Fibroblast of skin of right biceps (primary cell): ENCODE measurements at regions not wholly inside any gene's neighbourhood (a gene's known extent, or its start where the extent isn't known, plus 50 kb on each side); places are given as distances from the start of the nearest gene placed in this dataset.

Experiments
- DNase-seq: peaks from one replicate; pipeline ENCODE4 v3.0.0-alpha.2; 2013

DNA sequence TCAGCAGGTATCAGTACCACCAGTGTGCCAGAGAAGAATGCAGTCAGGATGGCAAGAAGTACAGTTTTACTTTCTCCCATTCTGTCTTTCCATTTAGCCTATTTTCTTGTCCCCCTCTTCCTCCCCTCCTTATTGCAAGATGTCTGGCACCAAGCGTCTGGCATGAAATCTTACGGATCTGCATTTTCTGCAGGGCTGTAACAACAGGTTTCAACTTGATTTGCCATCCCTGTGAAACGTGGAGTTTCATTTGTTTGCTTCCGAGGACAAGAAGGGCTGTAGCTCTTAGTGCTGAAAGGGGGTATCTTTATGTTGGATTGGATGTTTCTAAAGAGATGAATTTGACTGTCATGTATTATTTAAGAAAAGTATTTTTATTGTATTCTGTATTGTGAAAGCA is 1110.6 kb downstream of the BCL11B start:
- DNase-seq, result no peak

DNA sequence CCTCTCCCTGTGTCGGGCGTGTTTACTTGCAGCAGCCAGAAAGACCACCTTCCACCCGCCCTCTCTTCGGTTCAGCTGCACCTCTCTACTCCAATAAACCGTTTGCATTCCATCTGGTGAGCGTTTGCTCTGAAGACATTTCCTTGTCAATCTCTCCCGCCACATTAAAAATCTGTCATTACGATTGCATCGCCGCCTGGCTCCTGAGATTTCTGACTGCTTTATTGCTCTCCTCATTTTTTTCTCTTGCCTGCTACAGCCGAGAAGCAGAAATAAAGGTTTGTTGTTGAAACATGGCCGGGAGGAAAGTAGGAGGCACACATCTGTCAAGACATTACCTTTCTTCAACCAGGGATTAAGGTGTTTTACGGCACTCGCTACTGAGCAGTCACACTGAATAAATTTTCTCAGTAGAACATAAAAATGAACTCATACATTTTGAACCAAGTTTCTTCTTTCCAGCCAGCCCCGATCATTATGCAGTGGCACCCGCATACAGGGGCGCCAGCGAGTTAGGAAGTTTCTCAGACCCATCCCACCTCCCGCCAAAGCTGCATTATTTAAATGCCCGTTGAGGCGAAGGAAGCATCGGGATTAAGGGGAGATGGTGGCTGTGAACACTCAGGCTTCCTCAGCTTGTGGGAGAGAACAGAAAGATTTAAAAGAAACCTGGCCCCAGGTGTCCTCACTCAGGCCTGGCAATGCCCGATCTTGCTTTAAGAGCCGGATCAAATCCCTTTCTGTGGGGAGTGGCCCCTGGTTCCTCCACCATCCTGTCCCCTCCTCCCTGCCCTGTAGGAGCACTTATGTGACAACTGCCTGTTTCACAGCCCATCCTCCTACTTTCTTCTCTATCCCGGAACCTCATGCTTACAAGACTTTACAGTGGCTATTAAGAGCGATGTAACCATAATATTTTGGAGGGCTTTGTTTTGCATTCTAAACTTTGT is 1108.9 kb downstream of the BCL11B start:
- no peak for DNase-seq

DNA sequence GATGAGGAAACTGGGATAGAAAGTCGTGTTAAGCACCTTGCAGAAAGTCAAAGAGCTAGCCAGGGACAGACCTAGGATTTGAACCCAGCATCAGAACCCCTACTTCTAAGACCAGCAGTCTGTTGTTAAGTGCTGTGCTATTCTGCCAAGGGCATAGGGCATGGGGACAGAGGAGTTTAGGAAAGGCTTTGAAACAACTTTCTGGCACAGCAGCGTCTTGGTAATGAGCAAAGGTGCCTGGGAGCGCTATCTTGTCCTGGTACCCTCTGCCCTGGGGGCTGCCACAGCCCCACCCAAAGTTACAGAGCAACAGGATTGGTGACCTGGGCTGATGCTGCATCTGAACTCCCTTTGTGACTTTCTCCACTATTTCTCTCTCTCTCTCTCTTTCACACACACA is 1108.1 kb downstream of the BCL11B start:
- DNase-seq, result no peak

DNA sequence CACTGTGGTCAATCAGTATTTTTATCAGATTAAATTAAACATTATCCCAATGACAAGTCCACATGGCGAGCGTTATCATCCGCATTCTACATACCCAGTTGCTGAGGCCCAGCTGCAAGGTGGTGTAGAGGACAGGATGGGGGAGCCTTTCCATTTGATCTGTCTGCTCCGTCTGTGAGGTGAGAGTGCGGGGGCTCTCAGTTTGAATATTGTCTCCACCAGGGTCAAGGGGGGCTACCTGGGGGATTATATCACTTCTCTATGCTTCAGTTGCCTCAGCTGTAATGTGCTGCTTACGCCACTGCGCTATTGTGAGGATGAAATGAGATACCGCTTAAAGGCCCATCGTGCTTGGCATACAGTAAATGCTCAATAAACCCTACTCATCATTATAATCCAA is 1106.0 kb downstream of the BCL11B start:
- DNase-seq, result no peak

DNA sequence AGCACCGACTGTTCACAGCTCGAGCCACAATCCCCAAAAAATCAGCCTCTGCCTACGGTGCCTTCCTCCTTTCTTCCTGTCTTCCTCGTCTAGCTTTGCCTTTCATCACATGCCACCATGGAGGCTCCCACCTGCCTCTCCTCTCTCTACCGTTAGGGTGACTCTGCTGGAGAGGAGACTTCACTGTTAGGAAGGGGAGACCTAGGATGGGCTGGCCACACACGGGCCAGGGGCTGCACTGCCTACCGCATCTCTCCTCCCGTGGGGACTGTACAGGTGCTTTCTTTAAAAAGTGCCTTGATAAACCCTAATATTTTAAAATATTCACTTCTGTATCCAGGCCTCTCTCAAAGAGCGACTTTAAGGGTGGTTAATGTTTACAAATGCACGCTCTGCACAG is 1104.7 kb downstream of the BCL11B start:
- no peak for DNase-seq

DNA sequence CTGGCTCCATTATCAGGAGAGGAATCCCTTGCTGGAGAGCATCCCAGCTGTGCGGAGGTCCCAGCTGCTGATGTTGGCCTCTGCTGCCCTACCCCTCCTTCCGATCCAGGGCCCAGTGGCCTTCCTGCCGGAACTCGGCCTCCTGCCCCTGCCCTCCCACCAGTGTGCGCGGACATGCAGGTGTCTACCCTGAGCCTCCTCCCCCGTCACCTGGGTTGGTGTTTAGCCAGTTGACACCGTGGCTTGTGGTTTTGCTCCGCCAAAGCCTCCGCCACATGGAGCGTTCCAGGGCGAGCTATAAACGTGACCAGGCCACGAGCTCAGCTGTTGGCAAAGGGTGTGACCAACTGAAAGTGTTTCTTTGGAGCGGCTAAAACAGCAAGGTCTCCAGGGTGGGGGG is 1104.3 kb downstream of the BCL11B start:
- DNase-seq, result no peak

DNA sequence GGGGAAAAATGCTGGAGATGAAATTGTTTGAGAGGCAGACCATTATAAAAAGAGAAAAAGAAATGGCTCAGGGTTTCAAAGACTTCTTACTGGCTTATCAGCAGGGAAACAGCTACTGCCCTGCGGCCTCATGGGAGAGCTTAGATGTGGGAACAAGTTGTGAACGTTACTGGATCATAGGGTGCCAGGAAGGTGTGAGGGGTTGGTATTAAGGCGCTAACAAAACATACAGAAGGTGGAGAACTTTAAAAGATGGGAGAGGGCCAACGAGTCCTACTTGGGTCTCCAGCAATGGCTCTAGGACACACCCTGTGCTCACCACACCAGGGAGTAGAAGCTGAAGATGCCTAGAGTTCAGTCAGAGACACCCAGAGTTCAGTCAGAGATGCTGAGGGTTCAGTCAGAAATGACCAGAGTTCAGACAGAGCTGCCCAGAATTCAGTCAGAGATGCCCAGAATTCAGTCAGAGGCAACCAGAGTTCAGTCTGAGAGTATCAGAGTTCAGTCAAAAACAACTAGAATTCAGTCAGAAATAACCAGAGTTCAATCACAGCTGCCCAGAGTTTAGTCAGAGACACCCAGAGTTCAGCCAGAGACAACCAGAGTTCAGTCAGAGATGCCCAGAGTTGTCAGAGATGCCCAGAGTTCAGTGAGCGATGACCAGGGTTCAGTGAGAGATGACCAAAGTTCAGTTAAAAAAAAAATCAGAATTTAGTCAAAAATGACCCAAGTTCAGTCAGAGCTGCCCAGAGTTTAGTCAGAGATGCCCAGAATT is 1103.6 kb downstream of the BCL11B start:
- no peak for DNase-seq

DNA sequence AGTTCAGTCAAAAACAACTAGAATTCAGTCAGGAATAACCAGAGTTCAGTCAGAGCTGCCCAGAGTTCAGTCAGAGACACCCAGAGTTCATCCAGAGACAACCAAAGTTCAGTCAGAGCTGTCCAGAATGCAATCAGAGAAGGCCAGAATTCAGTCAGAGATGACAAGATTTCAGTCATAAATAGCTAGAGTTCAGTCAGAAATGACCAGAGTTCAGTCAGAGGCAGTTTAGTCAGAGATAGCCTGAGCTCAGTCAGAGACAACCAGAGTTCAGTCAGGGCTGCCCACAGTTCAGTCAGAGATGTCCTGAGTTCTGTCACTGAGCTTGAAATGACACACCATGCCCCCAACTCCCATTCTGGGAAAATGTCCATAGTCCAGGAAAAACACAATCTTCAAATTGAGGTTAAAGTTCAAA is 1102.8 kb downstream of the BCL11B start:
- DNase-seq, result no peak

DNA sequence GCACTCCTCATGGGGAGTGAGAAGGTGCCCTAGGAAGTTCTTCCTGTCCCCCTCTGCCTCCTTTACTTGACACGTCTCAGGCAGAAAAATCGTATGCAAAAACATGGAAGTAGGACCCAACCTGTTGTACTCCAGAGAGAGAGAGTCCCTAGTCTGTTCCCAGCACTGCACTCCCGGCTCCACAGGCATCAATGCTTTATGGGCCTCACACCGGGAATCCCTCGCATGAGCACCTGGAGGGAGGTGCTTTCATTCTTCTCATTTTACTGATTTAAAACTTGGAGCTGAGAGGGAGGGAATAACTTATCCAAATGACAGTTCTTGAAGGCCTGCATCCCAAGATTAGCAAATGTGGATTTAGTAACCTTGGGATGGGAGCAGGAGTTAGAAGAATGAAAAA is 1101.4 kb downstream of the BCL11B start:
- no peak for DNase-seq

DNA sequence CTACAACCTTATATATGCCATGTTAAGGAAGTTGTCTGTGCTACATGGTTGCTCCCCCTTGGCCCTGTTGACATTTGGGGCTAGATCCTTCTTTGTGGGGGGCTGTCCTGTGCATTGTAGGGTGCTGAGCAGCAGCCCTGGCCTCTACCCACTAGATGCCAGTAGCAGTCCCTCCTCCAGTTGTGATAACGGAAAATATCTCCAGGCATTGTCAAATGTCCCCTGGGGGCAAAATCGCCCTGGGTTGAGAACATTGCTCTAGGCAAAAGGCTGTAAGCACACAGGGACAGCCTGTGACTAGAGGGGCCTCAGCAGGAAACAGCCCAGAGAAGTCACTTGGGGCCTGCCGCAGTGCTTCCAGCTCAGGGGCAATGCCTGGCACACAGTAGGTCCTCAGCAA is 1100.3 kb downstream of the BCL11B start:
- DNase-seq, result no peak

DNA sequence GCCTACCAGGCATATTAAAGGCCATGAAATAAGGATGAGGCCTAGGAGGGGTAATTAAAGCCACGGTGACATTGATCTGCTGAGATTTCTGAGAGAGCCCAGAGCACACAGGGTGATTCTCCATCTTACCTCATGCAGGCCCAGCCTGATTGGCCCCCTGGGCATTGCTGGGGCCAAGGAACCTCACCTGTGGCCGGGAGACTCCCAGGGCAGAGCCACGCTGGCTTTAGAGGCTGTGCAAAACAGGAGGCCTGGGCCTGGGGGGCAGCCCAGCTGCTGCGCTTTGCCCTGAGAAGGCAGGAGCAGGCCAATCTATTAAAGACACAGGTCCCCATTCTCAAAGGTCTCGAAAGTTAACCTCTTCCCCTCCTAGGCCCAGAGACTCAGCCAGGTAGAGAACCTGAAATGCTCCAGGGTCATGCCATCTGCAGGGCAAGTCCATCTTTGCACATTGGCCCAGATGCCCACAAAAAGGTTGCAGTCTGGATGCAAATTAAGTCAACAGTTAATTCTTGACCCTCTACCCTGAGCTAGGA is 1099.7 kb downstream of the BCL11B start:
- DNase-seq, result no peak

DNA sequence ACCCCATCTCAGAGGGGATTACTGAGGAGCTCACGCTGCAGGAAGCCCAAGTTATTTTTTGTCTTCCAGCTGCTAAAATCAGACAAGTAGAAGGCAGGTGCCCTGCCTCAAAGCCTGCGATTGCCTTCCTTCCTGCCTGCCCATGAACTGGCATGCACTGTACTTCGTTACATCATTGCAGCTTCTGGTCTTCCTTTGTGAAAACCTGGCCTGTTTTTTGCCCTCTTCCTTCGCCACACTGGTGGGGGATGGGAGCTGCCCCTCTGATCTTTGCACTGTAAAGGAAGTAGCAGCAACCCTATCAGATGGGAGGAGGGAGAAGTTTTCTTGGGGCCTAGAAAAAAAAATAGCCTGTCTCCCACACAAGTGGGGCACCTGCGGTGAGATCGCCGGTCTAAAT is 1098.7 kb downstream of the BCL11B start:
- DNase-seq, result no peak

DNA sequence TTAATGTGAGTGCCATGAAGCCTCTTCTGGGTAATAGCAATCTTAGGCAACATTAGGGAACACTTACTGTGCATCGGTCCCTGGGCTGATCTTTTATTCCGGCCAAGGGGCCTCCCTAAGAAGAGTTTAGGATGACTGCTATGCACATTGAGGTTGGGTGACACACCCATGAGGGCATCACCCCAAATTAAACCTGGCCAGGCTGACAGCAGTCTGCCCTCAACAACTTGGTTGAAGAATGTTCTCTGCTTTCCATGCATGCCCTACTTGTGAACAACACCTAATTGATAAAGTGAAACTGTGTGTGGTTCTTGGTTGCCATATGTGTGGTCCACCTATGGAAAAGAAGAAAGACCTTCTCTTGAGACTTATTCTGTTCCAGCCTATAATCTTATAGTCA is 1098.0 kb downstream of the BCL11B start:
- DNase-seq, result no peak

DNA sequence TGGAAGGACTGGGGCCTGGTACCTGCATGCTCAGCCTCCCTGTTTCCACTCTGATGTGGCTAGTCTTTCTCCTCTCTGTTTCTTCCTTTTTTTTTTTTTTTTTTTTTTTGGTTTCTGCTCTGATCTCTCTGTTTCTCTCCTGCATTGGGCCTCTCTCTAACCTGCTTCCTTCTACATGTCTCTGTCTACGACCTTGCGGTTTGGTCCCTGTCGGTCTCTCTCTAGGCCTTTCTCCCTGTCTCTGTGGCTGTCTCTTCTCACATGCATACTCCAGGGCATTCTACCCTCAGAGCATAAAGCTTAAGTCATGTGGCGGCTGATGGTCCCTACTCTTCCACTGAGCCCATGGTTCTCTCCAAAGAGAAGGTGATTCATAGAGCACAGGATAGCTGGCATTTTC is 1096.6 kb downstream of the BCL11B start:
- DNase-seq, result no peak

DNA sequence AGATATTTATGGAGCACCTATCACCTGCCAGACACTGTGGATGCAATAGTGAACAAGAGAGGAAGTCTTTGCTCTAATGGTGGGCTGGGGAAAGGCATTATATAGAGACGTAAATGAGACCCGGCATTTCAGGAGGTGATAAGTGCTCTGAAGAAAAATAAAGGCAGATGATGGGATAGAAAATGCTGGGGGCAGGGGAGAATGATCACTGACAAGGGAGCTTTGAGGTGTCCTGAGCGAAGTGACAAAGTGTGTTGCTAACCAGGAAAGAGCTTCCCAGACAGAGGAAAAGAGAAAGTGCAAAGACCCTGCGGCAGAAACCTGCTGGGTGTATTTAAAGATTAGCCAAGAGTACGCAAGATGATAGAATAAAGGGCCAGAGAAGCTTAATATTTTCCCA is 1096.1 kb downstream of the BCL11B start:
- DNase-seq, result no peak

DNA sequence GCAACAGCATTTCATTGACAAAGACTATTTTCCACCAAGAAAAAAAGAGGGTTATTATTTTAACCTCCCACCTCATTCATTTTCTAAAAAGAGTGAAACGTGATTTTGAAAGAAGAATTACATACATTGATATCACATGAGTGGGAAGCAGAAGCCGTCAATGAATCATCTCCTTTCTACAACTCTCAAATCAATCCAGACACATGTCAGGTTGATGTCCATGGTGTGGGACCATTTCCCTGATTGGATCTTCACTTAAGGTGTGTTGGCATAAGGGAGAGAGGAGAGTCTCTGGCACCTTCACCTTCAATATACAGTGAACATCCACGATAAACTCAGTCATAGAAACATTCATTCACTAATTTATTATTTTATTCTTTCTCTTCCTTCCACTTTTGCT is 1095.1 kb downstream of the BCL11B start:
- no peak for DNase-seq

DNA sequence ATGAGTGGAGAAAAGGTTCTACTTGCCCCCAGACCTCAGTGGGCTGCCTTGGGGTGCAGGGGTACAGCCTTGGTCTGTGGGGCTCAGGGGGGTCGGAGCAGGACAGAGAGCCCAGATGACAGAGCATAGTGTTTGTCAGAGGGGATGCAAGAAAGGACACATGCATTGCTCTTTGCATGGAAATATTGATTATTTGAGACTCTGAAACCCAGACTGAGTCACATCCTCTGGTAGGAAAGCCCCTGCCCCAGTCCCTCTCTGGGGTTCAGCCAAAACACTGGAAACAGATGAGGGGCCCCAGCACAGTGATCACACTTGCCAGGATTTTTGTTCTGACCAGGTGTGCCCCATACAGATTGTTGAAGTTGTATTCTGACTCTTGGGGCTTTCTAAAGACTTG is 1094.4 kb downstream of the BCL11B start:
- no peak for DNase-seq

DNA sequence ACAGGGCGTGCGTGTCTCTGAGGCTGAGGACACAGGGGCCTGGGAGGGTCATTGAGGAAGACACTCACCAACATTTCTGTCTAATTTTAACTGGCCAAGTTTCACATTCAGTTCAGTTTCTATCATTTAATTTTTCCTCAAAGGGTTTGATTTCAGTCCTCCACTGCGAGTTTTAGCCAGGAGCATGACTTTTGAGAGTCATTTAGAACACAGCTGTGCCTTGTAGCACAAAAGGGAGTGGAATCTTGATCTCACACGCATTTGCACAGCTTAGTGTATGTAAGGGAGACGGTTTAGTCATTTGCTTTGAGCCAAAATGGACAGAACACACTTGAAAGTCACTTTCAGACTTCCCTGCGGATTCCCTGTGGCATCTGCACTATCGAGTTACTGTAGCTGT is 1090.8 kb downstream of the BCL11B start:
- DNase-seq, result no peak

DNA sequence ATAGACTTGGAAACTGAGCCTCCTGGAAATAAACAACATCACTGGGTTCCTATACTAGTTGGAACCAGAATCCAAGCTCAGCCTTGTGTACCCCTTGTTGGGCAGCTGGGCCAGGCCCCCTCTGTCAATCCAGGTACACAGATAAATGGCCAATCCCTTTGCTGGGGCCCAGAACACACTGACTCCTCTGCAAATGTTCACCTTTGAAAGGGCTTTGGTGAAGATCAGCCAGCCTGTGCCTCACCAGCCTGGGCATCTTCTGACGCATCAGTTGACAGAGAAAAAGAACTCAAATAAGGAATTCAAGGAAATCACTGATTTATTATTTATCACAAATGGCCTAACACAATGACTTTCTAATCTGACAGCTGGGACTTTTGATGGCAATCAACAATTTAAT is 1090.2 kb downstream of the BCL11B start:
- no peak for DNase-seq

DNA sequence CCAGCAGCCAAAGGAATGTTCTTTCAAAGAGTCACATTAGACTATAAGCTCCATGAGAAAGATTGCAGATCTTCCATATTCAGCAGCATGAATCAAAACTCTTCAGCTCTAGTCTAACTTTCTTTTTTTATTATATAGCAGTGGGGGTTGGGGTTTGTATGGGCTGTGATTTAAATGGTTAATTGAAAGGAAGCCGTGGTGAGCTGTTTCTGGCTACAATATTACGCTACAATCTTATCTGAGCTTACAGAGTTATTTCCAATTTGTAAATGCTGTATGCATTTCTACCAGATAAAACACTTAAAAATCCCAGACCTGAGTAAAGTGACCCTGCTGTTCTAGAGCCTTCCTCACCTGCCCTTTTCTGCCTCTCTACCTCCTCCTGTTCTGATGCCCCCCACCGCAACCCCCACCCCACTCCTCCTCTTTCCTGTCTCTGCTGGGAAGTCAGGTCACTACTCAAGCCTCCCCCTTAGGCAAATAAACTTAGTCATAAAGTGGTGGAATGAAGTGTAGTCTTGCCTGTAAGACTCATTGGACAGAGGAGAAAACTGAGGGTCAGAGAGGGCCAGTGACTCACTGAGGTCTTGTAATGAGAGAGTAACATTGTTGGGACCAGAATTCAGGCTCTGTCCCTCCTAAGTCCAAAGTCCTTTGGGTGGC is 1089.5 kb downstream of the BCL11B start:
- peak; percentile 52 for DNase-seq

DNA sequence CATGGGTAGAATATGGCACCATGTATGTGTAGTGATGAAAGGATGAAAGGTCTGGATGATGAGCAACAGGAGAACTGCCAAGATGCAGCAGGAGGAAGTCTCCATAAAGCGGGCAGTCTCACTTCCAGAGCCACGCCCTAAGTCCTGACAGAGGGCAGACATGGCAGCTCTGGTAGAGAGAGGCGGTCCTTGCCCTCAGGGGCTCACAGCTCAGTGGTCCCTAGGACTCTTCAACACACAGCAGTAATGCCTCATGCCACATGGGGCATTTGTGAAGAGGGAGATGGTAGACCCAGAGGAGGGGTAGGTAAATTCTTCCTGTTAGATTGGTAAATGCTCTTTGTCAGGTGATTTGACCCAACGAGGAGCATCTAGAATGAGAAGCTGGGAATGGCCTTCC is 1088.4 kb downstream of the BCL11B start:
- DNase-seq, result no peak

DNA sequence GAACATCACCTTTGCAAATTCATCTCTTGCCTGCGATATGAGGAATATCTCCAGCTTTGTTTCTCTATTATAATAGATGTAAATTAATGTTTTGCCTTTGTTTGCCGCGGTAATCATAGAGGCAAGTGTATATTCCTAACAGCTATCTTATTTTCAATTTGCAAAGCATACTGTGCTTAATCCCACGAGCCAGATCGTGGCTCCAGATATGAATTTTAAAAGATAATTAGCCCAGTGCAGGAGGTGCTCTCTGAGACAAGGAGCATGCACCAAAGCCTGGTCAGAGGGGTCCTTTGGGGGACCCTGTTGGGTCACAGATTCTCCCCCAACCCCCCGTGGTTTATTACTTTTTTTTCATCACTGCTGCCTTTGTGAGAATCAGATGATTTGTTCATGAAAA is 1087.5 kb downstream of the BCL11B start:
- no peak for DNase-seq

DNA sequence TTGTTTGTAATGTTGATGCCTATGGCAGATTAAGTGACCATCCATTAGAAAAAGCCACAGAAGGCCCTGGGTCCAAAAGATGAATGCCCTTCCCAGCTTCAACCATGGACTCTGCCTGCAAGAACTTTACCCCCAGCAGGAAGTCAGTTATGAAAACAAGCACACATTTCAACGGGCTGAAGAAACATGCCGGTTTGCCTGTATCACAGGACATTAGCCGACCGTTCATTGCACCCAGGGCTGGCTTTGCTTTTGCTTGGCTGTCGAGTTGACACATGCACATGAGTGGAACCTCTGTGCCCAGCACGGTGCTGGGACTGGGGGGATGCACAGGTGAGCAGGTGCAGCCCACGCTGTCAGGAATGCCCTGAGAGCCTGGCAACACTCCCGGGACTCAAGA is 1087.0 kb downstream of the BCL11B start:
- DNase-seq, result no peak
